Esophagus muscularis mucosa (tissue), 4 donors: ENCODE measurements at regions not wholly inside any gene's neighbourhood (a gene's known extent, or its start where the extent isn't known, plus 50 kb on each side); places are given as distances from the start of the nearest gene placed in this dataset.

Experiments
- EP300 ChIP-seq: sonication (generic); formaldehyde crosslinking; IDR thresholded peaks from one replicate; pipeline ENCODE4 v1.6.1; 2017; ENCODE audit warnings: antibody characterized with exemption
- POLR2A ChIP-seq: fragments of 450-650 bp; IDR thresholded peaks from one replicate; pipeline ENCODE4 v1.6.1; 2017; ENCODE audit warnings: antibody characterized with exemption, moderate library complexity, mild to moderate bottlenecking, low read depth
- TF ChIP-seq, protein P1 (sequence below), 3 experiments: fragments of 200-600 bp in 2 of 3; fragments of 450-650 bp in 1 of 3; sonication (generic) in 2 of 3; IDR thresholded peaks; one replicate each; pipeline ENCODE4 v1.5.1; 2017 to 2019; ENCODE audit warnings: antibody characterized with exemption in 3 of 3, mild to moderate bottlenecking in 2 of 3, moderate library complexity in 1 of 3

DNA sequence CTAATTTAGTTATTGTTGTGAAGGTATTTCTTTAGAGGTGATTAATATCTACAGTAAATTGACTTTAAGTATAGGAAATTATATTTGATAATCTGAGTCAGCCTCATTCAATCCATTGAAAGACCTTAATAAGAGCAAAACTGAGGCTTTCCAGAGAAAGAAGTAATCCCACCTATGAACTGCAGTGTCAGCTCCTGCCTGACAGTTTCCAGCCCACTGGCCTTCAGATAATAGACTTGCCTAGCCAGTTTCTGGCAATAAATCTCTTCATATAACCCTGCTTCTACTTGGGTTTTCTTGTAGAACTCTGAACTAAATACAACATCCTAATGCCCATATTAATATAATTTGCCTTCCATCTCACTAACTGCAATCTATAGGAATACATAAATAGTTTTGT is 437.9 kb upstream of the UBE2E3 start:
- TF ChIP-seq, protein P1, sequence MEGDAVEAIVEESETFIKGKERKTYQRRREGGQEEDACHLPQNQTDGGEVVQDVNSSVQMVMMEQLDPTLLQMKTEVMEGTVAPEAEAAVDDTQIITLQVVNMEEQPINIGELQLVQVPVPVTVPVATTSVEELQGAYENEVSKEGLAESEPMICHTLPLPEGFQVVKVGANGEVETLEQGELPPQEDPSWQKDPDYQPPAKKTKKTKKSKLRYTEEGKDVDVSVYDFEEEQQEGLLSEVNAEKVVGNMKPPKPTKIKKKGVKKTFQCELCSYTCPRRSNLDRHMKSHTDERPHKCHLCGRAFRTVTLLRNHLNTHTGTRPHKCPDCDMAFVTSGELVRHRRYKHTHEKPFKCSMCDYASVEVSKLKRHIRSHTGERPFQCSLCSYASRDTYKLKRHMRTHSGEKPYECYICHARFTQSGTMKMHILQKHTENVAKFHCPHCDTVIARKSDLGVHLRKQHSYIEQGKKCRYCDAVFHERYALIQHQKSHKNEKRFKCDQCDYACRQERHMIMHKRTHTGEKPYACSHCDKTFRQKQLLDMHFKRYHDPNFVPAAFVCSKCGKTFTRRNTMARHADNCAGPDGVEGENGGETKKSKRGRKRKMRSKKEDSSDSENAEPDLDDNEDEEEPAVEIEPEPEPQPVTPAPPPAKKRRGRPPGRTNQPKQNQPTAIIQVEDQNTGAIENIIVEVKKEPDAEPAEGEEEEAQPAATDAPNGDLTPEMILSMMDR (IDR thresholded peaks at IDR 0.05) = no peak
- TF ChIP-seq POLR2A (no peak), EP300 (no peak)
